ENCODE measurements at regions not wholly inside any gene's neighbourhood (a gene's known extent, or its start where the extent isn't known, plus 50 kb on each side); places are given as distances from the start of the nearest gene placed in this dataset.

GRCh38 chr3:177516158-177517011, 319.1 kb upstream of the TBL1XR1 start (continued):
- TF ChIP-seq MTERF4 (CRISPR knock-in tag; IDR thresholded peaks at IDR 0.05) (no peak), NRL (CRISPR knock-in tag; IDR thresholded peaks at IDR 0.05; ENCODE audit: borderline replicate concordance) (no peak), SPEN (CRISPR knock-in tag; IDR thresholded peaks at IDR 0.05; ENCODE audit: low read depth) (no peak), ZBTB42 (CRISPR knock-in tag; IDR thresholded peaks at IDR 0.05) (no peak), SMAD9 (CRISPR knock-in tag; IDR thresholded peaks at IDR 0.05) (no peak), ATF6 (CRISPR knock-in tag; conservative IDR thresholded peaks at IDR 0.05) (no peak), FOXA3 (CRISPR knock-in tag; IDR thresholded peaks at IDR 0.05) (peak; percentile 77; the same call in 1 of the 2 replicates), WIZ (CRISPR knock-in tag; IDR thresholded peaks at IDR 0.05) (no peak), ZFYVE20 (CRISPR knock-in tag; IDR thresholded peaks at IDR 0.05; ENCODE audit: borderline replicate concordance, low read depth) (no peak), ZNF567 (CRISPR knock-in tag; IDR thresholded peaks at IDR 0.05; ENCODE audit: borderline replicate concordance) (no peak), ZNF569 (CRISPR knock-in tag; IDR thresholded peaks at IDR 0.05; ENCODE audit: borderline replicate concordance) (no peak)
- TF ChIP-seq, protein P1, sequence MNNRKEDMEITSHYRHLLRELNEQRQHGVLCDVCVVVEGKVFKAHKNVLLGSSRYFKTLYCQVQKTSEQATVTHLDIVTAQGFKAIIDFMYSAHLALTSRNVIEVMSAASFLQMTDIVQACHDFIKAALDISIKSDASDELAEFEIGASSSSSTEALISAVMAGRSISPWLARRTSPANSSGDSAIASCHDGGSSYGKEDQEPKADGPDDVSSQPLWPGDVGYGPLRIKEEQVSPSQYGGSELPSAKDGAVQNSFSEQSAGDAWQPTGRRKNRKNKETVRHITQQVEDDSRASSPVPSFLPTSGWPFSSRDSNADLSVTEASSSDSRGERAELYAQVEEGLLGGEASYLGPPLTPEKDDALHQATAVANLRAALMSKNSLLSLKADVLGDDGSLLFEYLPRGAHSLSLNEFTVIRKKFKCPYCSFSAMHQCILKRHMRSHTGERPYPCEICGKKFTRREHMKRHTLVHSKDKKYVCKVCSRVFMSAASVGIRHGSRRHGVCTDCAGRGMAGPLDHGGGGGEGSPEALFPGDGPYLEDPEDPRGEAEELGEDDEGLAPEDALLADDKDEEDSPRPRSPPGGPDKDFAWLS (CRISPR knock-in tag; IDR thresholded peaks at IDR 0.05; ENCODE audit: borderline replicate concordance) = no peak
- TF ChIP-seq, protein P2, sequence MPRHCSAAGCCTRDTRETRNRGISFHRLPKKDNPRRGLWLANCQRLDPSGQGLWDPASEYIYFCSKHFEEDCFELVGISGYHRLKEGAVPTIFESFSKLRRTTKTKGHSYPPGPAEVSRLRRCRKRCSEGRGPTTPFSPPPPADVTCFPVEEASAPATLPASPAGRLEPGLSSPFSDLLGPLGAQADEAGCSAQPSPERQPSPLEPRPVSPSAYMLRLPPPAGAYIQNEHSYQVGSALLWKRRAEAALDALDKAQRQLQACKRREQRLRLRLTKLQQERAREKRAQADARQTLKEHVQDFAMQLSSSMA (CRISPR knock-in tag; IDR thresholded peaks at IDR 0.05) = no peak
- TF ChIP-seq, protein P3, sequence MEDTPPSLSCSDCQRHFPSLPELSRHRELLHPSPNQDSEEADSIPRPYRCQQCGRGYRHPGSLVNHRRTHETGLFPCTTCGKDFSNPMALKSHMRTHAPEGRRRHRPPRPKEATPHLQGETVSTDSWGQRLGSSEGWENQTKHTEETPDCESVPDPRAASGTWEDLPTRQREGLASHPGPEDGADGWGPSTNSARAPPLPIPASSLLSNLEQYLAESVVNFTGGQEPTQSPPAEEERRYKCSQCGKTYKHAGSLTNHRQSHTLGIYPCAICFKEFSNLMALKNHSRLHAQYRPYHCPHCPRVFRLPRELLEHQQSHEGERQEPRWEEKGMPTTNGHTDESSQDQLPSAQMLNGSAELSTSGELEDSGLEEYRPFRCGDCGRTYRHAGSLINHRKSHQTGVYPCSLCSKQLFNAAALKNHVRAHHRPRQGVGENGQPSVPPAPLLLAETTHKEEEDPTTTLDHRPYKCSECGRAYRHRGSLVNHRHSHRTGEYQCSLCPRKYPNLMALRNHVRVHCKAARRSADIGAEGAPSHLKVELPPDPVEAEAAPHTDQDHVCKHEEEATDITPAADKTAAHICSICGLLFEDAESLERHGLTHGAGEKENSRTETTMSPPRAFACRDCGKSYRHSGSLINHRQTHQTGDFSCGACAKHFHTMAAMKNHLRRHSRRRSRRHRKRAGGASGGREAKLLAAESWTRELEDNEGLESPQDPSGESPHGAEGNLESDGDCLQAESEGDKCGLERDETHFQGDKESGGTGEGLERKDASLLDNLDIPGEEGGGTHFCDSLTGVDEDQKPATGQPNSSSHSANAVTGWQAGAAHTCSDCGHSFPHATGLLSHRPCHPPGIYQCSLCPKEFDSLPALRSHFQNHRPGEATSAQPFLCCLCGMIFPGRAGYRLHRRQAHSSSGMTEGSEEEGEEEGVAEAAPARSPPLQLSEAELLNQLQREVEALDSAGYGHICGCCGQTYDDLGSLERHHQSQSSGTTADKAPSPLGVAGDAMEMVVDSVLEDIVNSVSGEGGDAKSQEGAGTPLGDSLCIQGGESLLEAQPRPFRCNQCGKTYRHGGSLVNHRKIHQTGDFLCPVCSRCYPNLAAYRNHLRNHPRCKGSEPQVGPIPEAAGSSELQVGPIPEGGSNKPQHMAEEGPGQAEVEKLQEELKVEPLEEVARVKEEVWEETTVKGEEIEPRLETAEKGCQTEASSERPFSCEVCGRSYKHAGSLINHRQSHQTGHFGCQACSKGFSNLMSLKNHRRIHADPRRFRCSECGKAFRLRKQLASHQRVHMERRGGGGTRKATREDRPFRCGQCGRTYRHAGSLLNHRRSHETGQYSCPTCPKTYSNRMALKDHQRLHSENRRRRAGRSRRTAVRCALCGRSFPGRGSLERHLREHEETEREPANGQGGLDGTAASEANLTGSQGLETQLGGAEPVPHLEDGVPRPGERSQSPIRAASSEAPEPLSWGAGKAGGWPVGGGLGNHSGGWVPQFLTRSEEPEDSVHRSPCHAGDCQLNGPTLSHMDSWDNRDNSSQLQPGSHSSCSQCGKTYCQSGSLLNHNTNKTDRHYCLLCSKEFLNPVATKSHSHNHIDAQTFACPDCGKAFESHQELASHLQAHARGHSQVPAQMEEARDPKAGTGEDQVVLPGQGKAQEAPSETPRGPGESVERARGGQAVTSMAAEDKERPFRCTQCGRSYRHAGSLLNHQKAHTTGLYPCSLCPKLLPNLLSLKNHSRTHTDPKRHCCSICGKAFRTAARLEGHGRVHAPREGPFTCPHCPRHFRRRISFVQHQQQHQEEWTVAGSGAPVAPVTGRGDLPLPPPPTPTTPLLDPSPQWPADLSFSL (CRISPR knock-in tag; IDR thresholded peaks at IDR 0.05) = no peak
